SK-N-SH (cell line): ENCODE measurements at regions not wholly inside any gene's neighbourhood (a gene's known extent, or its start where the extent isn't known, plus 50 kb on each side); places are given as distances from the start of the nearest gene placed in this dataset.

Experiments used
- EP300 ChIP-seq, 2 experiments: IDR thresholded peaks; 2 replicates each; pipeline versions ENCODE4 v1.4.0 to v1.6.1; 2012; ENCODE audit warnings: borderline replicate concordance in 1 of 2, low read depth in 1 of 2, low read length in 1 of 2
- JUND ChIP-seq: IDR thresholded peaks from 2 replicates; pipeline ENCODE4 v1.4.0; 2012
- POLR2AphosphoS5 ChIP-seq: IDR thresholded peaks from 2 replicates; pipeline ENCODE4 v1.6.1; 2012; ENCODE audit warnings: low read depth, low read length
- RAD21 ChIP-seq: IDR thresholded peaks from 2 replicates; pipeline ENCODE4 v1.6.1; 2012; ENCODE audit warnings: mild to moderate bottlenecking, low read length
- SIN3A ChIP-seq: IDR thresholded peaks from 2 replicates; pipeline ENCODE4 v1.6.1; 2012; ENCODE audit warnings: low read depth, mild to moderate bottlenecking, low read length, moderate library complexity, borderline replicate concordance
- SMC3 ChIP-seq: IDR thresholded peaks from 2 replicates; pipeline ENCODE4 v1.6.1; 2012; ENCODE audit warnings: low read depth, low read length, improper control_type of control experiment
- TAF1 ChIP-seq: IDR thresholded peaks from 2 replicates; pipeline ENCODE4 v1.6.1; 2012; ENCODE audit warnings: low read depth, mild to moderate bottlenecking, low read length, moderate library complexity, borderline replicate concordance
- TF ChIP-seq, protein P1 (sequence below): fragments of 200-600 bp; sonication (generic); IDR thresholded peaks from 2 replicates; pipeline ENCODE4 v1.6.1; 2017; ENCODE audit warnings: antibody characterized with exemption, mild to moderate bottlenecking, moderate library complexity
- TF ChIP-seq, protein P2 (sequence below): fragments of 150-350 bp; IDR thresholded peaks from 2 replicates; pipeline ENCODE4 v1.6.1; 2017; ENCODE audit warnings: antibody characterized with exemption, low read length, low read depth, borderline replicate concordance

DNA sequence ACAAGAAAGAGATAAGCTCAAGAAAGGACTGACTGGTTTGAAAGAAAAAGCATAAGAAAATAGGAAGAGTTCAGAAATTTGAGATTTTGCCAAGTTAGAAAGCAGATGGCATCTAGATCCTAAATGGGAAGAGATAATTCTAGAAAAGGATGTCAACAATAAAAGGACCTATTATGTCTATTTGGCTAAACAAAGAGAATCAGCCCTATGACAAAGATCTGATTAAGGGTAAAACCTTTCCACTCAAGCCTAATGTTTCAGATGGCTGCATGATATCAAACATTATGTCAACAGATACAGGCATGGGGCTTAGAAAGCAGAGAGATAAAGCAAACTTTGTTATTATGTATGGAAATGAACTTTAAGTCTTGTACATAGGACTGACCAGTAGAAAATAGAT is 465.0 kb upstream of the TRIB2 start:
- TF ChIP-seq, protein P1, sequence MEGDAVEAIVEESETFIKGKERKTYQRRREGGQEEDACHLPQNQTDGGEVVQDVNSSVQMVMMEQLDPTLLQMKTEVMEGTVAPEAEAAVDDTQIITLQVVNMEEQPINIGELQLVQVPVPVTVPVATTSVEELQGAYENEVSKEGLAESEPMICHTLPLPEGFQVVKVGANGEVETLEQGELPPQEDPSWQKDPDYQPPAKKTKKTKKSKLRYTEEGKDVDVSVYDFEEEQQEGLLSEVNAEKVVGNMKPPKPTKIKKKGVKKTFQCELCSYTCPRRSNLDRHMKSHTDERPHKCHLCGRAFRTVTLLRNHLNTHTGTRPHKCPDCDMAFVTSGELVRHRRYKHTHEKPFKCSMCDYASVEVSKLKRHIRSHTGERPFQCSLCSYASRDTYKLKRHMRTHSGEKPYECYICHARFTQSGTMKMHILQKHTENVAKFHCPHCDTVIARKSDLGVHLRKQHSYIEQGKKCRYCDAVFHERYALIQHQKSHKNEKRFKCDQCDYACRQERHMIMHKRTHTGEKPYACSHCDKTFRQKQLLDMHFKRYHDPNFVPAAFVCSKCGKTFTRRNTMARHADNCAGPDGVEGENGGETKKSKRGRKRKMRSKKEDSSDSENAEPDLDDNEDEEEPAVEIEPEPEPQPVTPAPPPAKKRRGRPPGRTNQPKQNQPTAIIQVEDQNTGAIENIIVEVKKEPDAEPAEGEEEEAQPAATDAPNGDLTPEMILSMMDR, result no peak
- TF ChIP-seq SMC3 (no peak), EP300 (IDR thresholded peaks at IDR 0.05; ENCODE audit: borderline replicate concordance in 1 of 2, low read depth in 1 of 2, low read length in 1 of 2) (0 out of 4 replicates have a peak, but pooled peaks of 1 of the 2 experiments have one; percentile 13), RAD21 (no peak), JUND (peak; percentile 21; the same call in 1 of the 2 replicates), SIN3A (no peak), TAF1 (no peak), POLR2AphosphoS5 (no peak)
- TF ChIP-seq, protein P2, sequence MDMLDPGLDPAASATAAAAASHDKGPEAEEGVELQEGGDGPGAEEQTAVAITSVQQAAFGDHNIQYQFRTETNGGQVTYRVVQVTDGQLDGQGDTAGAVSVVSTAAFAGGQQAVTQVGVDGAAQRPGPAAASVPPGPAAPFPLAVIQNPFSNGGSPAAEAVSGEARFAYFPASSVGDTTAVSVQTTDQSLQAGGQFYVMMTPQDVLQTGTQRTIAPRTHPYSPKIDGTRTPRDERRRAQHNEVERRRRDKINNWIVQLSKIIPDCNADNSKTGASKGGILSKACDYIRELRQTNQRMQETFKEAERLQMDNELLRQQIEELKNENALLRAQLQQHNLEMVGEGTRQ, result no peak
